ENCODE measurements at regions not wholly inside any gene's neighbourhood (a gene's known extent, or its start where the extent isn't known, plus 50 kb on each side); places are given as distances from the start of the nearest gene placed in this dataset.
A peak's percentile ranks its signal among the peaks of the same experiment; 100 is the strongest.

DNA sequence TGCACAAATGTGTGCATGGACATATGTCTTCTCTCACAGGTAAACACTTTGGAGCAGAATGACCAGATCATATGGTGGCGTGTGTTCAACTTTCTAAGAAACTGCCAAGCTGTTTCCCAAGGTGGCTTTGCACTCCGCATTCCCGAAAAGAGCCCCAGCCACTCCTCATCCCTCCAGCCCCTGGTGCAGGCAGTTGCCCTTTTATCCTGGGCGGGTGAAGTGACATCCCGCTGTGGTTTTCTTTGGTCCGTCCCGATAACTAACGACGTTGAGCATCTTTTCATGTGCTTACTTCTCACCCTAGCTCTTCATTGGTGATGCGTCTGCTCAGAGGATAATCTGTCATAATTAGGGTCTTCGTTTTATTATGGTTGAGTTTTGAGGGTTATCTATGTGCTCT, 612.5 kb downstream of the MATN1 start:
- no peak for DNase-seq (ENCODE audit: low read depth)
- H3K4me3 ChIP-seq (ENCODE audit: control insufficient read depth, low read depth, low read length), result no peak overlapping the region
- TF ChIP-seq, protein P1, sequence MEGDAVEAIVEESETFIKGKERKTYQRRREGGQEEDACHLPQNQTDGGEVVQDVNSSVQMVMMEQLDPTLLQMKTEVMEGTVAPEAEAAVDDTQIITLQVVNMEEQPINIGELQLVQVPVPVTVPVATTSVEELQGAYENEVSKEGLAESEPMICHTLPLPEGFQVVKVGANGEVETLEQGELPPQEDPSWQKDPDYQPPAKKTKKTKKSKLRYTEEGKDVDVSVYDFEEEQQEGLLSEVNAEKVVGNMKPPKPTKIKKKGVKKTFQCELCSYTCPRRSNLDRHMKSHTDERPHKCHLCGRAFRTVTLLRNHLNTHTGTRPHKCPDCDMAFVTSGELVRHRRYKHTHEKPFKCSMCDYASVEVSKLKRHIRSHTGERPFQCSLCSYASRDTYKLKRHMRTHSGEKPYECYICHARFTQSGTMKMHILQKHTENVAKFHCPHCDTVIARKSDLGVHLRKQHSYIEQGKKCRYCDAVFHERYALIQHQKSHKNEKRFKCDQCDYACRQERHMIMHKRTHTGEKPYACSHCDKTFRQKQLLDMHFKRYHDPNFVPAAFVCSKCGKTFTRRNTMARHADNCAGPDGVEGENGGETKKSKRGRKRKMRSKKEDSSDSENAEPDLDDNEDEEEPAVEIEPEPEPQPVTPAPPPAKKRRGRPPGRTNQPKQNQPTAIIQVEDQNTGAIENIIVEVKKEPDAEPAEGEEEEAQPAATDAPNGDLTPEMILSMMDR (IDR thresholded peaks at IDR 0.05; ENCODE audit: control insufficient read depth, insufficient read depth, low read depth, low read length, missing control alignments), result no peak

DNA sequence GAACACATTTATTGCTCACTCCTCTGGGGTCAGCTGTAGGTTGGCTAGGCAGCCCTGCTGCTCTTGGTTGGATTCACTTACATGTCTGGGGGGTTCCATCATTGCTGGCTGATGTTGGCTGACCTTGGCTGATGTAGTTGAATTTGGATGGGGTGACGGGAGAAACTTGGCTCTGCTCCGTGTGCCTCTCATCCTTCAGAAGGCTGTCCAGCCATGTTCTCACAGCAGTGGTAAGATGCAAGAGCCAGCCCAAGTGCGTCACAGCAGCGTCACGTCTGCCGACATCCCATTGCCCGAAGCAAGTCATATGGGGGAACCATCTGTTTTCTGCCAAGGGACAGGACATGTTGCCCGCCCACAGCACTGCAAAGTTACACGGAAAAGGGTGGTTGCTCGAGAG, 613.5 kb downstream of the MATN1 start:
- H3K4me3 ChIP-seq (ENCODE audit: control insufficient read depth, low read depth, low read length), result no peak overlapping the region
- DNase-seq (ENCODE audit: low read depth), result peak; percentile 14
- TF ChIP-seq, protein P1 (IDR thresholded peaks at IDR 0.05; ENCODE audit: control insufficient read depth, insufficient read depth, low read depth, low read length, missing control alignments), result no peak

DNA sequence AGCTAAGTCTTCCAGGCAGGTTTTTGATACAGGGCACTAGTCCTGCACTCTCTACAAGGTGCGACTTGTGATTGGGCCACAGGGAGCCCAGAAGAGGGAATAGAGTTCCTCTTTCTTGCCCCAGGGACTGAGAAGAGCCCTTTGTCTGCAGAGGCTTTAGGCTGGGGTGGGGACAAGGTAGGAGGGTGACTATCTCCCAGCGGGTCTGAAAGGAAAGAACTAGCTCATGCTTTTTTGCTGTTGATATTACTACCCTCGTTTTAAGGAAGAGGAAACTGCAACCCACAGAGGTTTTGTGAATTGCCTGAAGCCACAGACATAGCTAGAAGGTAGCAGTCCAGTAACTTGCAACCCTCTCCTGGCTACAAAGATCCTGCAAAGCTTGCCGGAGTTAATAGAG, 615.2 kb downstream of the MATN1 start:
- no peak for DNase-seq (ENCODE audit: low read depth)
- TF ChIP-seq, protein P1 (IDR thresholded peaks at IDR 0.05; ENCODE audit: control insufficient read depth, insufficient read depth, low read depth, low read length, missing control alignments), result no peak

DNA sequence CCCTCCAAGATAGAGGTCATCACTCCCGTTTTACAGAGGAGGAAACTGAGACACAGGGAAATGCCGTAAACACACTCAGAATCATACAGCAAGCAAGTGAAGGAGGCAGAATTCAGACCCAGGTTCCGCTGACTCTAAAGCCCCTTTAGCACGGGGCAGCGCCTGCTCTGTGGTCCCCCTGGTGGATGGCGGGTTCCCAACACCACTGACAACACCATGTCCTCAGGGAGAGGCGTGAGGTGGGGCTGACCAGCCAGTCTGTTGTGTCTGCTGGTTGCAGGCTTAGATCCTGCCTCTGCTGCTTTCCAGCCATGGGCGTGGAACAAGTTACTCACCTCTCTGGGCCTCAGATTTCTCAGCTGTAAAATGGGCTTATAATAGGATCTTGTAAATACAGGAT, 617.3 kb downstream of the MATN1 start:
- TF ChIP-seq, protein P1 (IDR thresholded peaks at IDR 0.05; ENCODE audit: control insufficient read depth, insufficient read depth, low read depth, low read length, missing control alignments), result peak; percentile 39
- no peak for DNase-seq (ENCODE audit: low read depth)
- no peak overlapping the region for H3K4me3 ChIP-seq (ENCODE audit: control insufficient read depth, low read depth, low read length)

More for the DNA sequence above, 615.2 kb downstream of the MATN1 start:
- no peak overlapping the region for H3K4me3 ChIP-seq (ENCODE audit: control insufficient read depth, low read depth, low read length)

DNA sequence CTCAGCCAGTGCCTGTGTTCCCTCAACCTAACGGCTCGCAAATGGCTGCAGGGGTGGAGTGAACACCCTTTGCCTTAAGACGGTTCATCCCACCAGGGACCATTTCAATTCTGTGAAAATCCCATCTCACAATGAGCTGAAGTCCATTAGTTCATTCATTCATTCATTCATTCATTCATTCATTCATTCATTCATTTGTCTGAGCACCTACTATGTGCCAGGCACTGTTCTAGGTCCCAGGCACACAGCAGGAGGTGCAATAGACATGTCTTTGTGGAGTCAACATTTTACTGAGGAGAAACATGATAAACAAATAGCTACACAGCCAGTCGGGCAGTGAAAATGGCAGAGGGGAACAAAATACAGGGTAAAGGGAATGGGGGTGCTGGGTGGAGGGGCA, 618.8 kb downstream of the MATN1 start:
- H3K4me3 ChIP-seq (ENCODE audit: control insufficient read depth, low read depth, low read length), result no peak overlapping the region
- DNase-seq (ENCODE audit: low read depth), result no peak
- TF ChIP-seq, protein P1 (IDR thresholded peaks at IDR 0.05; ENCODE audit: control insufficient read depth, insufficient read depth, low read depth, low read length, missing control alignments), result no peak

DNA sequence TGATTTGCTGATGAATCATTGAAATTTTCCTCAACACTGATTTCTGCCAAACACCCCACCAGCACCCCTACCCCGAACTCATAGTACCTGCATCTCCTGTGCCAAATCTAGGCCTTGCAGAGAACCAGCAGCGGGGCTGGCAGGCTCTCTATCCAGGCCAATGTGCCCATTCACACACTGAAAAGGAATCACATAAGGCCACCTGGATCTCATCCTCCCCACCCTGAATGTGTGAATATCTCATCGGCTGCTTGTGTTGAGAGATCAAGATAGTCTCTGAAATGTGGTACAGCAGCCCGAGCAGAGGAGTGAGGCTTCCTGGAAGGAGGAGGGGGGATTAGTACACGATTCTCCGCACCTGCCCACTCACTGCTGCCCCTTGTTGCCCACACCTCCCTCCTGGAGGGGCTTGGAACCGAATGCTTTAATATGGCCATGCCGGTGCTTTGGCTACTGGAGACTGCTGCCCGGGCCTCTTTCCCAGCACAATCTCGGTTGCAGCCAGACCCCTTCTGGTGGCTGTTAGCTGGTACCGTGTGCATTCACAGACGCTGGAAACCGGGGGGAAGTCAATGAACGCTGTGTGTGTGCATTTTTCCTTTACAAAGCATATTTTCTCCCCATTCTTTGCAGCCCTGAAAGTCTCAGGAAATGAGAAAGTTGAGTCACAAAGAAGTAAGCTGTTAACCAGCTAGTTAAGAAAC, 619.5 kb downstream of the MATN1 start:
- TF ChIP-seq, protein P1 (IDR thresholded peaks at IDR 0.05; ENCODE audit: control insufficient read depth, insufficient read depth, low read depth, low read length, missing control alignments), result no peak

More for the DNA sequence above, 619.5 kb downstream of the MATN1 start:
- no peak for DNase-seq (ENCODE audit: low read depth)
- H3K4me3 ChIP-seq (ENCODE audit: control insufficient read depth, low read depth, low read length), result no peak overlapping the region

Measured in AG09309 (cell line).